HUES64 (cell line): ENCODE measurements at regions not wholly inside any gene's neighbourhood (a gene's known extent, or its start where the extent isn't known, plus 50 kb on each side); places are given as distances from the start of the nearest gene placed in this dataset.

ENCODE experiments used
- H3K27ac ChIP-seq: 2 replicates; pipeline ENCODE4 v1.7.0; 2013; ENCODE audit warnings: low read depth, low read length, inconsistent platforms
- H3K27me3 ChIP-seq: 2 replicates; pipeline ENCODE4 v1.6.1; 2013; ENCODE audit warnings: mild to moderate bottlenecking, low read length; ENCODE audit not compliant: insufficient read depth
- H3K36me3 ChIP-seq: 2 replicates; pipeline ENCODE4 v1.6.1; 2013; ENCODE audit warnings: mild to moderate bottlenecking, low read length; ENCODE audit not compliant: insufficient read depth
- H3K4me1 ChIP-seq: 2 replicates; pipeline ENCODE4 v1.6.1; 2013; ENCODE audit warnings: mild to moderate bottlenecking, low read length, moderate library complexity; ENCODE audit not compliant: insufficient read depth
- H3K4me3 ChIP-seq: 2 replicates; pipeline ENCODE4 v1.5.1; 2013; ENCODE audit warnings: mild to moderate bottlenecking, low read length, moderate library complexity
- H3K9ac ChIP-seq: 2 replicates; pipeline ENCODE4 v1.6.1; 2013; ENCODE audit warnings: mild to moderate bottlenecking, low read depth, low read length
- H3K9me3 ChIP-seq: 2 replicates; pipeline ENCODE4 v1.6.1; 2013; ENCODE audit warnings: low read depth, low read length; ENCODE audit not compliant: insufficient read depth
- WGBS: fragments of 150-250, 120-280 bp; methylation state at CpG from one replicate; pipeline ENCODE4 v1.1.7; 2013; ENCODE audit warnings: missing lambda C conversion rate; 5-methylcytosine and 5-hydroxymethylcytosine counted together

GRCh38 chr3:18149386-18149785, 275.8 kb downstream of the SATB1 start:
- H3K27me3 ChIP-seq, result no peaks in the 10 kb centered on the region

GRCh38 chr3:18144571-18144970, 280.6 kb downstream of the SATB1 start:
- no peaks in the 10 kb centered on the region for H3K9me3 ChIP-seq
- no peaks in the 10 kb centered on the region for H3K36me3 ChIP-seq
- H3K27me3 ChIP-seq, result no peaks in the 10 kb centered on the region
- no peak overlapping the region for H3K4me3 ChIP-seq
- H3K4me1 ChIP-seq, result peaks cover 10% of the 10 kb centered on the region
- no peak overlapping the region for H3K9ac ChIP-seq
- no peak overlapping the region for H3K27ac ChIP-seq

More at GRCh38 chr3:18149386-18149785, 275.8 kb downstream of the SATB1 start:
- 94% methylated on average over 2 of the region's 2 CpGs for WGBS
- no peaks in the 10 kb centered on the region for H3K36me3 ChIP-seq
- H3K9me3 ChIP-seq, result no peaks in the 10 kb centered on the region
- no peak overlapping the region for H3K9ac ChIP-seq
- H3K27ac ChIP-seq, result no peak overlapping the region
- H3K4me1 ChIP-seq, result peaks cover 23% of the 10 kb centered on the region
- H3K4me3 ChIP-seq, result no peak overlapping the region

- Histone ChIP-seq H3K9ac (no peak overlapping the region), H3K36me3 (no peaks in the 10 kb centered on the region), H3K27ac (no peak overlapping the region), H3K27me3 (no peaks in the 10 kb centered on the region), H3K9me3 (no peaks in the 10 kb centered on the region), H3K4me3 (no peak overlapping the region), H3K4me1 (peaks cover 8% of the 10 kb centered on the region; the same call in 1 of the 2 replicates)
- 91% methylated on average over 6 of the region's 6 CpGs for WGBS
Measured at GRCh38 chr3:18143258-18143780, 281.8 kb downstream of the SATB1 start.

- no peak overlapping the region for H3K27ac ChIP-seq
- no peaks in the 10 kb centered on the region for H3K9me3 ChIP-seq
- H3K36me3 ChIP-seq, result no peaks in the 10 kb centered on the region
- H3K4me3 ChIP-seq, result no peak overlapping the region
- peaks cover 8% of the 10 kb centered on the region; the same call in 1 of the 2 replicates for H3K4me1 ChIP-seq
- no peak overlapping the region for H3K9ac ChIP-seq
- no peaks in the 10 kb centered on the region for H3K27me3 ChIP-seq
- WGBS, result 98% methylated on average over 2 of the region's 2 CpGs
Measured at GRCh38 chr3:18137958-18138357, 287.2 kb downstream of the SATB1 start.

GRCh38 chr3:18135060-18135814, 289.9 kb downstream of the SATB1 start:
- Histone ChIP-seq H3K36me3 (no peaks in the 10 kb centered on the region), H3K27ac (no peak overlapping the region), H3K4me1 (peaks cover 4% of the 10 kb centered on the region; the same call in 1 of the 2 replicates), H3K4me3 (no peak overlapping the region), H3K27me3 (no peaks in the 10 kb centered on the region), H3K9ac (no peak overlapping the region), H3K9me3 (no peaks in the 10 kb centered on the region)
- 90% methylated on average over 6 of the region's 7 CpGs for WGBS

- no peaks in the 10 kb centered on the region for H3K36me3 ChIP-seq
- no peaks in the 10 kb centered on the region; the same call in 1 of the 2 replicates for H3K4me1 ChIP-seq
- no peak overlapping the region for H3K9ac ChIP-seq
- H3K27ac ChIP-seq, result no peak overlapping the region
- 83% methylated on average over 2 of the region's 2 CpGs for WGBS
- no peaks in the 10 kb centered on the region for H3K9me3 ChIP-seq
- no peaks in the 10 kb centered on the region for H3K27me3 ChIP-seq
- H3K4me3 ChIP-seq, result no peak overlapping the region
Measured at GRCh38 chr3:18134386-18135059, 290.6 kb downstream of the SATB1 start.

GRCh38 chr3:18132991-18133390, 292.1 kb downstream of the SATB1 start:
- no peaks in the 10 kb centered on the region for H3K27me3 ChIP-seq
- no peaks in the 10 kb centered on the region for H3K36me3 ChIP-seq
- no peaks in the 10 kb centered on the region for H3K9me3 ChIP-seq
- H3K4me1 ChIP-seq, result no peaks in the 10 kb centered on the region; the same call in 1 of the 2 replicates
- no peak overlapping the region for H3K9ac ChIP-seq
- H3K27ac ChIP-seq, result no peak overlapping the region
- H3K4me3 ChIP-seq, result no peak overlapping the region

- H3K9ac ChIP-seq, result no peak overlapping the region
- no peak overlapping the region for H3K27ac ChIP-seq
- no peaks in the 10 kb centered on the region for H3K36me3 ChIP-seq
- no peaks in the 10 kb centered on the region for H3K9me3 ChIP-seq
- H3K4me1 ChIP-seq, result no peaks in the 10 kb centered on the region
- 90% methylated on average over 11 of the region's 11 CpGs for WGBS
- no peaks in the 10 kb centered on the region for H3K27me3 ChIP-seq
- H3K4me3 ChIP-seq, result no peak overlapping the region
Measured at GRCh38 chr3:18127859-18128681, 297.1 kb downstream of the SATB1 start.

- Histone ChIP-seq H3K4me1 (no peaks in the 10 kb centered on the region), H3K36me3 (no peaks in the 10 kb centered on the region), H3K9ac (no peak overlapping the region), H3K27me3 (no peaks in the 10 kb centered on the region), H3K27ac (no peak overlapping the region), H3K9me3 (no peaks in the 10 kb centered on the region), H3K4me3 (no peak overlapping the region)
- 75% methylated on average over 3 of the region's 3 CpGs for WGBS
Measured at GRCh38 chr3:18127174-18127858, 297.8 kb downstream of the SATB1 start.

- Histone ChIP-seq H3K9me3 (no peaks in the 10 kb centered on the region), H3K4me1 (no peaks in the 10 kb centered on the region), H3K9ac (no peak overlapping the region), H3K36me3 (no peaks in the 10 kb centered on the region), H3K4me3 (no peak overlapping the region), H3K27ac (no peak overlapping the region), H3K27me3 (no peaks in the 10 kb centered on the region)
- 90% methylated on average over 4 of the region's 5 CpGs for WGBS
Measured at GRCh38 chr3:18126772-18127171, 298.4 kb downstream of the SATB1 start.
